GM12891 (cell line): ENCODE measurements at regions not wholly inside any gene's neighbourhood (a gene's known extent, or its start where the extent isn't known, plus 50 kb on each side); places are given as distances from the start of the nearest gene placed in this dataset.

Experiments used
- POLR2A ChIP-seq: IDR thresholded peaks from 2 replicates; pipeline ENCODE4 v1.6.1; 2011; ENCODE audit warnings: low read depth, low read length, control low read depth
- POLR2AphosphoS5 ChIP-seq: IDR thresholded peaks from 2 replicates; pipeline ENCODE4 v1.6.1; 2011; ENCODE audit warnings: low read depth, low read length, control low read depth

- TF ChIP-seq POLR2AphosphoS5 = no peak
- no peak for TF ChIP-seq POLR2A
Observed at GRCh38 chr18:43420091-43420490, 142.8 kb upstream of the SYT4 start.
